Adipocyte (in vitro differentiated cells): ENCODE measurements at regions not wholly inside any gene's neighbourhood (a gene's known extent, or its start where the extent isn't known, plus 50 kb on each side); places are given as distances from the start of the nearest gene placed in this dataset.

Experiments used
- DNase-seq: peaks from one replicate; pipeline ENCODE4 v3.0.0-alpha.2; 2015; ENCODE audit warnings: low read depth
- H3K27me3 ChIP-seq: replicated peaks from 2 replicates; pipeline ENCODE4 v1.7.0; 2013; ENCODE audit warnings: mild to moderate bottlenecking, low read length, moderate library complexity; ENCODE audit not compliant: control insufficient read depth, insufficient read depth
- H3K36me3 ChIP-seq: 2 replicates; pipeline ENCODE4 v1.7.0; 2013; ENCODE audit warnings: low read length, mild to moderate bottlenecking, moderate library complexity; ENCODE audit not compliant: control insufficient read depth, insufficient read depth, severe bottlenecking
- H3K4me1 ChIP-seq: 2 replicates; pipeline ENCODE4 v1.7.0; 2013; ENCODE audit warnings: mild to moderate bottlenecking, low read length, moderate library complexity; ENCODE audit not compliant: control insufficient read depth, insufficient read depth
- H3K4me3 ChIP-seq: 2 replicates; pipeline ENCODE4 v1.7.0; 2013; ENCODE audit warnings: mild to moderate bottlenecking, low read length, moderate library complexity
- H3K9ac ChIP-seq: 2 replicates; pipeline ENCODE4 v1.7.0; 2013; ENCODE audit warnings: mild to moderate bottlenecking, low read length, moderate library complexity
- H3K9me3 ChIP-seq: 2 replicates; pipeline ENCODE4 v1.7.0; 2013; ENCODE audit warnings: mild to moderate bottlenecking, low read length, moderate library complexity; ENCODE audit not compliant: control insufficient read depth

- Histone ChIP-seq H3K36me3 (no peaks in the 10 kb centered on the region), H3K4me3 (no peak overlapping the region), H3K9me3 (no peaks in the 10 kb centered on the region), H3K4me1 (no peaks in the 10 kb centered on the region), H3K27me3 (no peaks in the 10 kb centered on the region), H3K9ac (no peak overlapping the region)
- no peak for DNase-seq
Observed at GRCh38 chr5:163357636-163358035, 79.8 kb upstream of the CCNG1 start.

GRCh38 chr5:163360656-163361055, 76.7 kb upstream of the CCNG1 start:
- no peaks in the 10 kb centered on the region for H3K27me3 ChIP-seq
- no peaks in the 10 kb centered on the region for H3K9me3 ChIP-seq
- H3K36me3 ChIP-seq, result no peaks in the 10 kb centered on the region
- no peak overlapping the region for H3K9ac ChIP-seq
- DNase-seq, result no peak
- no peaks in the 10 kb centered on the region for H3K4me1 ChIP-seq
- no peak overlapping the region for H3K4me3 ChIP-seq

GRCh38 chr5:163361450-163361849, 75.9 kb upstream of the CCNG1 start:
- DNase-seq, result no peak
- H3K36me3 ChIP-seq, result no peaks in the 10 kb centered on the region
- no peak overlapping the region for H3K9ac ChIP-seq
- H3K27me3 ChIP-seq, result no peaks in the 10 kb centered on the region
- H3K4me3 ChIP-seq, result no peak overlapping the region
- H3K4me1 ChIP-seq, result no peaks in the 10 kb centered on the region
- no peaks in the 10 kb centered on the region for H3K9me3 ChIP-seq

- H3K36me3 ChIP-seq, result no peaks in the 10 kb centered on the region
- no peak overlapping the region for H3K9ac ChIP-seq
- no peaks in the 10 kb centered on the region for H3K27me3 ChIP-seq
- no peaks in the 10 kb centered on the region for H3K4me1 ChIP-seq
- DNase-seq, result no peak
- H3K9me3 ChIP-seq, result no peaks in the 10 kb centered on the region
- no peak overlapping the region for H3K4me3 ChIP-seq
Observed at GRCh38 chr5:163362840-163363371, 74.5 kb upstream of the CCNG1 start.

- Histone ChIP-seq H3K4me3 (no peak overlapping the region), H3K4me1 (no peaks in the 10 kb centered on the region), H3K27me3 (no peaks in the 10 kb centered on the region), H3K9ac (no peak overlapping the region), H3K36me3 (no peaks in the 10 kb centered on the region), H3K9me3 (no peaks in the 10 kb centered on the region)
- no peak for DNase-seq
Observed at GRCh38 chr5:163363389-163363788, 74.0 kb upstream of the CCNG1 start.

- Histone ChIP-seq H3K4me3 (no peak overlapping the region), H3K4me1 (no peaks in the 10 kb centered on the region), H3K36me3 (no peaks in the 10 kb centered on the region), H3K9me3 (no peaks in the 10 kb centered on the region), H3K9ac (no peak overlapping the region), H3K27me3 (no peaks in the 10 kb centered on the region)
- no peak for DNase-seq
Observed at GRCh38 chr5:163366757-163367156, 70.6 kb upstream of the CCNG1 start.

- no peaks in the 10 kb centered on the region for H3K9me3 ChIP-seq
- H3K9ac ChIP-seq, result no peak overlapping the region
- H3K27me3 ChIP-seq, result no peaks in the 10 kb centered on the region
- no peaks in the 10 kb centered on the region for H3K4me1 ChIP-seq
- no peaks in the 10 kb centered on the region for H3K36me3 ChIP-seq
- no peak overlapping the region for H3K4me3 ChIP-seq
- DNase-seq, result no peak
Observed at GRCh38 chr5:163369776-163370385, 67.5 kb upstream of the CCNG1 start.

- Histone ChIP-seq H3K36me3 (no peaks in the 10 kb centered on the region), H3K4me3 (no peak overlapping the region), H3K27me3 (no peaks in the 10 kb centered on the region), H3K4me1 (no peaks in the 10 kb centered on the region), H3K9ac (no peak overlapping the region), H3K9me3 (no peaks in the 10 kb centered on the region)
- no peak for DNase-seq
Observed at GRCh38 chr5:163373436-163374084, 63.8 kb upstream of the CCNG1 start.

GRCh38 chr5:163377982-163378381, 59.4 kb upstream of the CCNG1 start:
- Histone ChIP-seq H3K36me3 (no peaks in the 10 kb centered on the region), H3K9me3 (no peaks in the 10 kb centered on the region), H3K4me1 (peaks cover 10% of the 10 kb centered on the region), H3K9ac (no peak overlapping the region), H3K4me3 (no peak overlapping the region), H3K27me3 (no peaks in the 10 kb centered on the region)
- no peak for DNase-seq

- no peak overlapping the region for H3K9ac ChIP-seq
- no peaks in the 10 kb centered on the region for H3K9me3 ChIP-seq
- peak; percentile 73 for DNase-seq
Observed at GRCh38 chr5:163379298-163380155, 57.9 kb upstream of the CCNG1 start.

GRCh38 chr5:163381832-163382231, 55.6 kb upstream of the CCNG1 start:
- H3K9me3 ChIP-seq, result no peaks in the 10 kb centered on the region
- no peak overlapping the region for H3K9ac ChIP-seq
- H3K27me3 ChIP-seq, result no peaks in the 10 kb centered on the region
- peaks cover 31% of the 10 kb centered on the region for H3K4me1 ChIP-seq
- no peaks in the 10 kb centered on the region for H3K36me3 ChIP-seq
- DNase-seq, result no peak
- no peak overlapping the region for H3K4me3 ChIP-seq

More at GRCh38 chr5:163379298-163380155, 57.9 kb upstream of the CCNG1 start:
- no peaks in the 10 kb centered on the region for H3K36me3 ChIP-seq
- H3K4me1 ChIP-seq, result peaks cover 17% of the 10 kb centered on the region
- no peak overlapping the region for H3K4me3 ChIP-seq
- H3K27me3 ChIP-seq, result no peaks in the 10 kb centered on the region
